ENCODE measurements at regions not wholly inside any gene's neighbourhood (a gene's known extent, or its start where the extent isn't known, plus 50 kb on each side); places are given as distances from the start of the nearest gene placed in this dataset.

DNA sequence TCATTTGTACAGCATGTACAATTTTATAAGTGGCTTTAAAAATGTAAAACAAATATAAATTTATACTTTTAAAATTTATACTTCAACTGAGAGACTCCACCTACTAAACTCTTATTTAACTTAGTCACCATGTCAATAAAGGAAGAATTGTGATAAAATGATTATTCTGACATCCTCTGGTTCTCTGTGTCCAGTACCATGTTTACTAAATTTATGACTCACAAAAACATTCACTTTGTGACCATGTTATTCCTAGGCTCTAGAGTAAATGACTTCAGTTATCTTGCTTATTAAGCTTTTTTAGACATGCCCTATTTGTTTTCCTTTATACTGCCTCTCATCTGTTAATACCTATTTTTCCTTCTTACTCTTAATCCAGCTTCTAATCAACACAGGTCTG lies 959.6 kb upstream of the SLC39A10 start:
- TF ChIP-seq, protein P1, sequence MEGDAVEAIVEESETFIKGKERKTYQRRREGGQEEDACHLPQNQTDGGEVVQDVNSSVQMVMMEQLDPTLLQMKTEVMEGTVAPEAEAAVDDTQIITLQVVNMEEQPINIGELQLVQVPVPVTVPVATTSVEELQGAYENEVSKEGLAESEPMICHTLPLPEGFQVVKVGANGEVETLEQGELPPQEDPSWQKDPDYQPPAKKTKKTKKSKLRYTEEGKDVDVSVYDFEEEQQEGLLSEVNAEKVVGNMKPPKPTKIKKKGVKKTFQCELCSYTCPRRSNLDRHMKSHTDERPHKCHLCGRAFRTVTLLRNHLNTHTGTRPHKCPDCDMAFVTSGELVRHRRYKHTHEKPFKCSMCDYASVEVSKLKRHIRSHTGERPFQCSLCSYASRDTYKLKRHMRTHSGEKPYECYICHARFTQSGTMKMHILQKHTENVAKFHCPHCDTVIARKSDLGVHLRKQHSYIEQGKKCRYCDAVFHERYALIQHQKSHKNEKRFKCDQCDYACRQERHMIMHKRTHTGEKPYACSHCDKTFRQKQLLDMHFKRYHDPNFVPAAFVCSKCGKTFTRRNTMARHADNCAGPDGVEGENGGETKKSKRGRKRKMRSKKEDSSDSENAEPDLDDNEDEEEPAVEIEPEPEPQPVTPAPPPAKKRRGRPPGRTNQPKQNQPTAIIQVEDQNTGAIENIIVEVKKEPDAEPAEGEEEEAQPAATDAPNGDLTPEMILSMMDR (IDR thresholded peaks at IDR 0.05; ENCODE audit: low read depth, low read length) = no peak
- TF ChIP-seq EZH2phosphoT487 (IDR thresholded peaks at IDR 0.05; ENCODE audit: low read depth) = no peak
